Activated CD4-positive, alpha-beta T cell treated with anti-CD3 and anti-CD28 coated beads, Interleukin-2, amount 10 ng/mL, durations not matched to agents 7 days and 5 days (primary cell): ENCODE measurements at regions not wholly inside any gene's neighbourhood (a gene's known extent, or its start where the extent isn't known, plus 50 kb on each side); places are given as distances from the start of the nearest gene placed in this dataset.

ENCODE experiments used
- CTCF ChIA-PET: fragments of 350-600 bp; sonication (Branson Sonifier 250); formaldehyde crosslinking; loops from one replicate; lab custom pipeline; 2021; ENCODE audit warnings: antibody characterized with exemption; lab: Charles Lee
- POLR2A ChIA-PET: fragments of 350-600 bp; sonication (Branson Sonifier 250); formaldehyde crosslinking; loops from one replicate; lab custom pipeline; 2021; ENCODE audit warnings: antibody characterized with exemption; lab: Charles Lee
- DNase-seq: peaks from one replicate; pipeline ENCODE4 v3.0.0-alpha.2; 2020
- H3K27ac Mint-ChIP-seq: one replicate; pipeline ENCODE4 v1.8.0; 2021; ENCODE audit warnings: mild to moderate bottlenecking, moderate library complexity, mixed read lengths
- H3K27me3 Mint-ChIP-seq: one replicate; pipeline ENCODE4 v1.8.0; 2021; ENCODE audit warnings: mixed read lengths
- H3K36me3 Mint-ChIP-seq: one replicate; pipeline ENCODE4 v1.8.0; 2021; ENCODE audit warnings: low read depth, mixed read lengths
- H3K4me1 Mint-ChIP-seq: one replicate; pipeline ENCODE4 v1.8.0; 2021; ENCODE audit warnings: mixed read lengths
- H3K4me3 Mint-ChIP-seq: one replicate; pipeline ENCODE4 v1.8.0; 2021; ENCODE audit warnings: mild to moderate bottlenecking, moderate library complexity, mixed read lengths
- H3K9me3 Mint-ChIP-seq: one replicate; pipeline ENCODE4 v1.8.0; 2021; ENCODE audit warnings: mixed read lengths

DNA sequence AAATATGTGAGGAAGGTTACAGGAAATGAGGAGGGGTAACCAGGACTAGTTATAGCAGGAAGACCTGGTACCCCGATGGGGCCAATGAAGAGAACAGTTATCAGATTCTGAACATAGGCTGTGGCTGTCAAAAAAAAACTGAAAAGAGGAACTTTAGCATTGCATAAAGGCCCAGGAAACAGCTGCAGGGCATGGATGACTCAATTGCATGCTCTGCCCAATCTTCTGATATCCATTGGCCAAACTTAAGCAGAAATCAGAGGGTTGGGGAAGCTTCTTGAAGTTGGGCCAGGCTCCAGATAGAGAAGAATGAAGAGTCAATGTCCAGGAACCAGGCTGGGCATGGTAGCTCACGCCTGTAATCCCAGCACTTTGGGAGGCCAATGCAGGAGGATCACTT is 1222.4 kb upstream of the PRKX start:
- Mint-ChIP-seq H3K27me3 (no peaks in the 10 kb centered on the region), H3K36me3 (no peaks in the 10 kb centered on the region), H3K9me3 (peaks cover 2% of the 10 kb centered on the region), H3K4me3 (no peak overlapping the region), H3K4me1 (no peaks in the 10 kb centered on the region), H3K27ac (no peak overlapping the region)
- POLR2A ChIA-PET: no interaction called here
- CTCF ChIA-PET: no interaction called here
- DNase-seq: no peak

DNA sequence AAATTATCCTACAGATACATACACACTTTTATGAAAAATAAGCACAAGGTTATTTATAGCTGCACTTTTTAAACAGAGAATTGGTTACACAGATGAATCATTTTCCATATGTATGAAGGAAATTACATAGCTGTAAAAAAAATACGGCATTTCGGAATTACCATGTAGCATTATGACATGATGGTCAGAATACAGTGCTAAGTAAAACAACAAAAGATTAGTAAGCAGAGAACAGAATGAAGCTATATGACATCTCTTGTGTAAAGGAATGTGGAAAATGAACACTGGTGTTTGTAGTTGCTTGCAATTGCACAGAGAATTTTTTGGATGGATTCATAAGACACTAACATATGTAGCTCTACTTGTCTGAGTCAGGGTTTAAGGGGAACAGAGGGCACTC is 1222.0 kb upstream of the PRKX start:
- Mint-ChIP-seq H3K36me3 (no peaks in the 10 kb centered on the region), H3K4me1 (no peaks in the 10 kb centered on the region), H3K4me3 (no peak overlapping the region), H3K9me3 (peaks cover 2% of the 10 kb centered on the region), H3K27me3 (no peaks in the 10 kb centered on the region), H3K27ac (no peak overlapping the region)
- ChIA-PET CTCF (no interaction called here), POLR2A (no interaction called here)
- DNase-seq: no peak

DNA sequence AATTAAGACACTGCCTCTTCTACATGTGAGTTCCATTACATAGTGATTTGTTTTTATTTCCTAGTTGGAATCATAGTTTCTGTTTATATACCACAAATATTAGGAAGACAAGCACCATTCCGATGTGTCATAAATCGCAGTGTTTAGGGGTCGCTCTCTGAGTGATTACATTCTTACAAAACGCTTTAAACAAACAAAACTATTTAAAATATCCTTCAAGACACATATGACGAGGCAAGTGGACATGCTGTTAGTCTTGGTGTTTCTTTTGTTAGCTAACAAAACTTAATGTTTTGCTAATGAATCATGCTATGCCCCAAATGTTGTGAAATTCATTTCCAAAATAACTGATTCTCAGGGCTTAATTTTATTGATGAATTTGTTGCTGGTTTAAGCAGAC is 1219.3 kb upstream of the PRKX start:
- Mint-ChIP-seq H3K9me3 (peaks cover 2% of the 10 kb centered on the region), H3K36me3 (no peaks in the 10 kb centered on the region), H3K4me3 (no peak overlapping the region), H3K4me1 (no peaks in the 10 kb centered on the region), H3K27ac (no peak overlapping the region), H3K27me3 (no peaks in the 10 kb centered on the region)
- DNase-seq: no peak
- ChIA-PET CTCF (no interaction called here), POLR2A (no interaction called here)

DNA sequence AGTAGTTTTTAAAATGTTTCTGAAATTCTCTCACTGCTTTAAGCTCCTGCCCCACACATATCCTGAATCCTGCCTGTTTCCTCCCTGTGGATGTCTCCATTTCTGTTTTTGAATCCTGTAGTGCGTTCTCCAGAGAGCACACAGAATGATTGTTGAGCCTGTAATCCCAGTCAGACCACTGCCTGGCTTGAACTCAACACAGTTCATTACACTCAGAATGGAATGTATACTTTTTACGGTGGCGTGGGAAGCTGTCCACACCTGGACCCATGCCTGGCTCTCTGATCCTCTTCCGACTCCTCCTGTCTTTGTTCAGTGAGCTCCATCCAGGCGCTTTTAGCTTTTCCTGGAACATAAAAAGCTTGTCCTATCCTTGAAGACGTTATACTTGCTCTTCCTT is 1217.0 kb upstream of the PRKX start:
- no peak overlapping the region for H3K27ac Mint-ChIP-seq

DNA sequence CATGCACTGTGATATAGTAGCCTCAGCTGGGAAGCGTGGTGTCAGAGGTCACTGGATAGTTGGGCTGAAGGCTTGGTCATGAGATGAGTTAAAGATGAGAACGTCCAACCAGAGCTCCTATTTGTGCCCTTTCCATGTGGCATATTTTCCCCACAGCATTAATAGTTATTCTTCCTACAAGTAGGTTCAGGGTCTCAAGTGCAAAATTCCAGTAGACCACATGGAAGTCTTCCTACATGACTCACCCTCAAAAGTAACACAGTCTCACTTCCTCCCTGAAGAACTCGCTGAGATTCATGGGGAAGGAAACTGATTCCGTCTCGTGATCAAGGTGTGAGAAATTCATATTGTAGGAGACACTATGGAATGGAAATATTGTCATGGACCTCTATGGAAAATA is 1212.5 kb upstream of the PRKX start:
- no peak for DNase-seq
- no peaks in the 10 kb centered on the region for H3K4me1 Mint-ChIP-seq
- no peaks in the 10 kb centered on the region for H3K36me3 Mint-ChIP-seq
- H3K27me3 Mint-ChIP-seq: no peaks in the 10 kb centered on the region
- H3K27ac Mint-ChIP-seq: no peak overlapping the region
- ChIA-PET CTCF (no interaction called here), POLR2A (no interaction called here)
- no peak overlapping the region for H3K4me3 Mint-ChIP-seq
- H3K9me3 Mint-ChIP-seq: no peaks in the 10 kb centered on the region

More for the DNA sequence above, 1217.0 kb upstream of the PRKX start:
- no peak overlapping the region for H3K4me3 Mint-ChIP-seq
- H3K4me1 Mint-ChIP-seq: no peaks in the 10 kb centered on the region
- ChIA-PET CTCF (no interaction called here), POLR2A (no interaction called here)
- no peaks in the 10 kb centered on the region for H3K27me3 Mint-ChIP-seq
- H3K9me3 Mint-ChIP-seq: peaks cover under 1% of the 10 kb centered on the region
- no peaks in the 10 kb centered on the region for H3K36me3 Mint-ChIP-seq
- DNase-seq: no peak

DNA sequence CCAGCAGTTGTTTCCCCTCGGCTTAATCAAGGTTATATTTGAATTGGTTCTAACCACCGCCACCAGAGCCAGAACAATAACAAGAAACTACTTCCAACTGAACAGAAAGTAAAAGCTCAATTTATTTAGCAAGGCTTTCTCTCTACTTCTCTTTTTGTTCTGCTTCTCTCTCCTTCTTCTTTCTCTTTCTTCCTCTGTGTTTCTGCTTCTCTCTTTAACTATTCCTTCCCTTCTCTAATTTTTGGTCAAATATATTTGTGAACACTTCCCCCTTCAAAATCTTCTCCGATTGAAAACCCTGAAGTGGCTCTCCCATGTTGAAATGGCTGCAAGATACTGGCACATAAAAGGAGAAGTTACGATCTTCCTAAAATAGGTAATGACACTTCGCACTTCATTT is 1195.9 kb upstream of the PRKX start:
- H3K9me3 Mint-ChIP-seq: no peaks in the 10 kb centered on the region
- H3K36me3 Mint-ChIP-seq: no peaks in the 10 kb centered on the region
- H3K4me3 Mint-ChIP-seq: no peak overlapping the region
- no peak overlapping the region for H3K27ac Mint-ChIP-seq
- H3K27me3 Mint-ChIP-seq: no peaks in the 10 kb centered on the region
- ChIA-PET POLR2A (no interaction called here), CTCF (no interaction called here)
- no peak for DNase-seq
- H3K4me1 Mint-ChIP-seq: no peaks in the 10 kb centered on the region

DNA sequence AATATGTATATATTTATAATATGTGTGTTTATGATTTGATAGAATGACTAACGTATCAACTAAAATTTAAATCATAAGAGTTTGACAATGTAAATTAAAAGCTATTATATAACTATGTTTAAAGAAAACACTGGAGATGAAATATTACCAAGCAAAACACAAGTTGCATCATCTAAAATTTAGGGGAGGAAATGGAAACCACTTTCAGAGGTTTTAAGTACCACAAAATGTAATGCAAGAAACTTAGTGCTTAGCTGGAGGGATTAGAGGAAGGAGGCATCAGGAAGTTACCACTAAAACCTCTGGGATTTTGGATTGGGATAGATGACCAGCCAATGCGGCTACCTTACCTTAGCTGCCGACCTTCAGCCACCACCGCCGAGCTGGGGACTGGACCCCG is 1192.1 kb upstream of the PRKX start:
- H3K9me3 Mint-ChIP-seq: no peaks in the 10 kb centered on the region
- no peak for DNase-seq
- no peaks in the 10 kb centered on the region for H3K4me1 Mint-ChIP-seq
- POLR2A ChIA-PET: no interaction called here
- no peaks in the 10 kb centered on the region for H3K27me3 Mint-ChIP-seq
- CTCF ChIA-PET: no interaction called here
- H3K36me3 Mint-ChIP-seq: no peaks in the 10 kb centered on the region
- H3K27ac Mint-ChIP-seq: no peak overlapping the region
- H3K4me3 Mint-ChIP-seq: no peak overlapping the region

DNA sequence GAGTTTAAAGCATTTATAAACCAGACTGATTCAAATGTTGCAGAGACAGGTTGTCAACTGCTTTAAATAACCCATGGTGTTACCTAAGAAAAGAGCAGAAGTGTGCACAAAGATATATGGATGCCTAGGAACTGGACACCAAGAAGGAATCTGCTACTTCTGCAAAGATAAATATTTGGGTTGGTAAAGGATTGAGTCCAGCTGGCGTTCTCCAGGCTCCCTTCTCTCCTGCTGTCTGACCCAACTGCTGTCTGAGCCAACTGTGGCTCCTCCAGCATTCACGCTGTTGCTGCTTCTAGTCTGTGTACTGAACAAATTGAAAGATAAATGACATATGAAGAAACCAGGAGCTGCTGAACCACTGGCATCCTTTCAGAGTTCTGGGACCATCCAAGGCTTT is 1167.8 kb upstream of the PRKX start:
- H3K27ac Mint-ChIP-seq: no peak overlapping the region

DNA sequence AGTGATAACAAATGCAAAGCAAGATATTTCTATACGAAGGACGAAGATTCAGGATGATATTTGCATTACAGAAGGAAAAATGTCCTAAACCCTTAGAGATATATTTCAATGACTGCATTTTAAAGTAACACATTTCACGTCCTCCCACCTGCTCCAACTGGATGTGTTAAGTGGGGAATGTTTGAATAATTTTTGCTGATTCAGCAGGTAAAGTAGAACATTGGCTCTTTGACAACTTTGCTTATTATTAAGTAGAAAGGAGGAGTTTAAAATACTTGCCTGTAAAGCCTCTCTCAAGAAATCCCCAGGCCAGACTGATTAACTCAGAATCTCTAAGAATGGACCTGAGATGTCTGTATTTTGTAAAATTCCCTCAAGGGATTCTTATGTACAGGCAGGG is 1165.2 kb upstream of the PRKX start:
- H3K9me3 Mint-ChIP-seq: no peaks in the 10 kb centered on the region
- no peaks in the 10 kb centered on the region for H3K36me3 Mint-ChIP-seq
- POLR2A ChIA-PET: no interaction called here
- no peaks in the 10 kb centered on the region for H3K27me3 Mint-ChIP-seq
- H3K4me3 Mint-ChIP-seq: no peak overlapping the region
- DNase-seq: no peak
- no peaks in the 10 kb centered on the region for H3K4me1 Mint-ChIP-seq
- CTCF ChIA-PET: no interaction called here
- no peak overlapping the region for H3K27ac Mint-ChIP-seq

More for the DNA sequence above, 1167.8 kb upstream of the PRKX start:
- ChIA-PET POLR2A (no interaction called here), CTCF (no interaction called here)
- Mint-ChIP-seq H3K36me3 (no peaks in the 10 kb centered on the region), H3K9me3 (no peaks in the 10 kb centered on the region), H3K27me3 (no peaks in the 10 kb centered on the region), H3K4me1 (no peaks in the 10 kb centered on the region), H3K4me3 (no peak overlapping the region)
- no peak for DNase-seq

DNA sequence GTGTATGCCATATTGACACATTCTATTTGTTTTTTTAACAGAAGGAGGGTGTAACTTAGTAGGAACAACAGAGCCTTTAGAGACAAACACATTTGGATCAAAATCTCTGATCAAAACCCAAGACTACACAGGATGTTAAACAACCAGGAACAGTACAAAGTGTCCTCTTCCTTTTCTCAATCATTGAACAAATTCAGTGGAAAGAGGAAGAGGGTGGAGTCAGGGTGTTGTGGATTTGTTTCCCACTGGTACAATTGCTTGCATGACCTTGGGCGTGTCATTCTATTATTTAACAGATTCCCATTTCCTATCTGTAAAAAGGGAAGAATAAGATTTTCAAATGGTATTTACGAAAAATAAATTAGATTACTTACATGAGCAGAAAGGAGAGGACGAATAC is 1162.8 kb upstream of the PRKX start:
- no peaks in the 10 kb centered on the region for H3K9me3 Mint-ChIP-seq
- H3K27me3 Mint-ChIP-seq: no peaks in the 10 kb centered on the region
- CTCF ChIA-PET: no interaction called here
- DNase-seq: no peak
- H3K36me3 Mint-ChIP-seq: no peaks in the 10 kb centered on the region
- no peaks in the 10 kb centered on the region for H3K4me1 Mint-ChIP-seq
- no peak overlapping the region for H3K4me3 Mint-ChIP-seq
- H3K27ac Mint-ChIP-seq: no peak overlapping the region
- POLR2A ChIA-PET: no interaction called here

DNA sequence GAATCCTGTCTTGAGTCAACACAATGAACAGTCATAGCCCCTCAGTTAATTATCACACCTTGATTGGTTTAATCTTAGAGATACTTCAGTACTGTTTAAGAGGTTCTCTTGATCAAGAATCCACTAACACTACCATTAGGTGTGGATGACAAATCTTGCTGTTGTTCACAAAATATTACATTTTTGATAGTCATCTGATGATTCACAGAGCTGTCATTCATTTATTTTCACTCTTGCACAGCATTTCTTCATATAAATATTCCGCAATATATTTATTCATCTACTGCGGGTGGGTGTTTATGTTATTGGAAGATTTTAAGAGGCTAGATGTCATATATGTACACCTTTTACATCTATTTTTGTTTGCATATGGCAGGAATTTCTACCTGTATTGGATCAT is 1138.1 kb upstream of the PRKX start:
- H3K4me3 Mint-ChIP-seq: no peak overlapping the region
- no peaks in the 10 kb centered on the region for H3K4me1 Mint-ChIP-seq
- DNase-seq: no peak
- H3K27me3 Mint-ChIP-seq: no peaks in the 10 kb centered on the region
- no peaks in the 10 kb centered on the region for H3K36me3 Mint-ChIP-seq
- H3K9me3 Mint-ChIP-seq: peaks cover 2% of the 10 kb centered on the region
- H3K27ac Mint-ChIP-seq: no peak overlapping the region
- ChIA-PET CTCF (no interaction called here), POLR2A (no interaction called here)

DNA sequence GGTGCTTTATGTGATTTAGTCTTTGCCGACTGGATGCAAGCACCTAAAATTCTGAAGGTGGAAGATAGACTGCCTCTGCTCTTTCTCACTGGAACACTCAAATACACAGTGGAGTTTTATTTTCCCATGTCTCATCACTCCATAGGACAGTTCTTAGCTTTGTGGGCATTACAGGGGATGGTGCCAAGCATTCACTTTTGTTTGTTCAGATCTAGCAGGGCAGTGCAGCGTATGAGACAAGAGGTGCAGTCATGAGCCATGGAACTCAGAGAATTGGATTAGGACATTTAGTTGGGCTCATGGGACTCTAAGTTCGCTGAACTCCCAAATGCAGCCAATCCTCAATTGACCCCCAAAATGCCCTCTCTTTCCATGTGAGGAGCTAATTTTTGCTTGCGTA is 1136.9 kb upstream of the PRKX start:
- no peaks in the 10 kb centered on the region for H3K27me3 Mint-ChIP-seq
- H3K4me3 Mint-ChIP-seq: no peak overlapping the region
- POLR2A ChIA-PET: no interaction called here

DNA sequence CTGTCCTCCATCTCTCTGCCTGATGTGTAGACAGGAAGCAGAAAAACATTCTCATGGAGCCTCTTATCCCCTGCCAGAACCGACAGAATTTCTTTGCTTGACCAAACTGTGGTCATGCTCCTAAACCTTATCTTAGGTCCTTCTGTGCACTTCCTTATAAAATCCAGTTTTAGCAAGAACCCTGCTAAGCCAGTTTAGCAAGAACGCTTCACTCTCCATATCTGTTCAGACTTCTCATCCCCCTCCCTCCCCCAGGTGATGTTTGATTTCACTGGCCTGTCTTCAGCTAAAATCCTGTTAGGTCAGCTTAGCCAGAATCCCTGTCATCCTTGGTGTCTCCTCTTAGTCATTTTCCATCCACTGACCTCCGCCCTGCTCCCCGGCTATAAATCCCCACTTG is 1130.9 kb upstream of the PRKX start:
- POLR2A ChIA-PET: no interaction called here
- H3K9me3 Mint-ChIP-seq: no peaks in the 10 kb centered on the region
- H3K36me3 Mint-ChIP-seq: no peaks in the 10 kb centered on the region
- no peak for DNase-seq
- no peak overlapping the region for H3K4me3 Mint-ChIP-seq
- no peaks in the 10 kb centered on the region for H3K4me1 Mint-ChIP-seq
- CTCF ChIA-PET: no interaction called here
- H3K27me3 Mint-ChIP-seq: no peaks in the 10 kb centered on the region
- no peak overlapping the region for H3K27ac Mint-ChIP-seq

More for the DNA sequence above, 1136.9 kb upstream of the PRKX start:
- Mint-ChIP-seq H3K27ac (no peak overlapping the region), H3K4me1 (no peaks in the 10 kb centered on the region), H3K9me3 (peaks cover 2% of the 10 kb centered on the region), H3K36me3 (no peaks in the 10 kb centered on the region)
- no peak for DNase-seq
- CTCF ChIA-PET: no interaction called here

DNA sequence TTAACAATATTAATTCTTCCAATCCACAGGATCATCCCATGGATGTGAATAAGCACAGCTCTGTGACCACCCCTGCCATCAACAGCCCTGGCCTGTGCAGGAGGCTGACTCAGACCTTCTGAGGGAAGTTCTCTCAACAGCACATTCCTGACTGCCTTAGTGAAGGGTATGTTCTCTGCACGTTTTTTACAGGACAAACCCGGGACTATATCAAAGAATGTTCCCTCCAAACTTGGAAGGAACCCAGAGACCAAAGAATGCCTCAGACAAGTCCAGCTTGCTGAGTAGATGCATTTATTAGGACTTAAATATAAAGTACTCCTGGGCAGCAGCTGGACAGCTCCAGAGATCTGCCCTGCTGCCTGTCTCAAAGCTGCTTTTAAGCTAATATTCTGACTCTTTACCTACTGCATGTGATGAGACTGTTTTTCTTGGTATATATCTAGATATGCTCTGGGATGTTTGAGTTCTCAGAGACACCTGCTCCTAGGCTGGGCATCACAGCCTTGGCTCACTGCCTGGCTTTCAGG is 1127.8 kb upstream of the PRKX start:
- Mint-ChIP-seq H3K9me3 (no peaks in the 10 kb centered on the region), H3K36me3 (no peaks in the 10 kb centered on the region), H3K27me3 (no peaks in the 10 kb centered on the region), H3K4me3 (no peak overlapping the region), H3K27ac (no peak overlapping the region), H3K4me1 (no peaks in the 10 kb centered on the region)
- ChIA-PET CTCF (no interaction called here), POLR2A (no interaction called here)
- DNase-seq: no peak
